HepG2 (cell line): ENCODE measurements at regions not wholly inside any gene's neighbourhood (a gene's known extent, or its start where the extent isn't known, plus 50 kb on each side); places are given as distances from the start of the nearest gene placed in this dataset.

ENCODE experiments used
- ATAC-seq: fragments of 200-7000 bp; cut with Tn5 transposase; 3 replicates; pipeline ENCODE4 v1.9.1; 2020; ENCODE audit warnings: mild to moderate bottlenecking, moderate library complexity
- BruUV-seq: library from RNA; stranded (reverse); fragments of 400-500 nt; replicated peaks from 2 replicates; lab custom pipeline; 2021; lab: Mats Ljungman, UMichigan
- CTCF ChIA-PET: fragments of 300-600 bp; formaldehyde crosslinking; extraction: SDS; loops from one replicate; lab custom pipeline; 2021; ENCODE audit warnings: low total read pairs, inconsistent platforms, low intra/inter-chr PET ratio; lab: Yijun Ruan, JAX
- POLR2A ChIA-PET: fragments of 350-600 bp; sonication (Branson Sonifier 250); formaldehyde crosslinking; loops from one replicate; lab custom pipeline; 2020; ENCODE audit warnings: antibody characterized with exemption, inconsistent platforms; lab: Yijun Ruan, JAX
- DNase-seq: peaks from one replicate; pipeline ENCODE4 v3.0.0-alpha.2; 2015; ENCODE audit warnings: low spot score
- FAIRE-seq: peaks from 3 replicates; lab custom pipeline; 2011; peaks lifted over from hg19 to GRCh38; lab: Jason Lieb, UNC
- H2AFZ ChIP-seq: one replicate; pipeline ENCODE4 v1.6.1; 2011; ENCODE audit warnings: low read length, inconsistent platforms
- H3K27ac ChIP-seq: fragments of 300-600 bp; 3 replicates; pipeline ENCODE4 v1.8.0; 2011; ENCODE audit warnings: mixed run types, mild to moderate bottlenecking, mixed read lengths, low read length, inconsistent platforms; ENCODE audit not compliant: insufficient read depth; ENCODE audit errors: extremely low read length
- H3K27me3 ChIP-seq, 2 experiments: fragments of 200-600 bp in 1 of 2; 2 replicates in 1 of 2; 3 replicates in 1 of 2; pipeline versions ENCODE4 v1.6.0 to v1.8.0; 2011; ENCODE audit warnings: low read length in 2 of 2, mild to moderate bottlenecking in 2 of 2, moderate library complexity in 2 of 2, inconsistent platforms in 1 of 2; ENCODE audit not compliant: insufficient read depth in 2 of 2, control insufficient read depth in 1 of 2
- H3K36me3 ChIP-seq, 2 experiments: fragments of 200-600 bp in 1 of 2; replicated peaks in 1 of 2; 2 replicates in 1 of 2; 3 replicates in 1 of 2; pipeline versions ENCODE4 v1.5.1 to v1.8.0; 2011; ENCODE audit warnings: low read length in 2 of 2, inconsistent platforms in 1 of 2; ENCODE audit not compliant: insufficient read depth in 2 of 2, control insufficient read depth in 1 of 2
- H3K4me1 ChIP-seq: 2 replicates; pipeline ENCODE4 v1.5.1; 2012; ENCODE audit warnings: low read length, inconsistent platforms; ENCODE audit not compliant: insufficient read depth
- H3K4me2 ChIP-seq: 2 replicates; pipeline ENCODE4 v1.6.0; 2011; ENCODE audit warnings: low read depth, low read length, inconsistent platforms
- H3K4me3 ChIP-seq, 3 experiments: fragments of 200-600 bp in 1 of 3; sonication (generic), shearing (Covaris generic) in 1 of 3; replicated peaks in 1 of 3; 2 replicates each; pipeline ENCODE4 v1.5.1; 2011 to 2016; ENCODE audit warnings: low read length in 3 of 3, inconsistent platforms in 2 of 3, low read depth in 2 of 3, mild to moderate bottlenecking in 2 of 3, control low read depth in 1 of 3, mixed read lengths in 1 of 3; ENCODE audit not compliant: insufficient read depth in 1 of 3
- H3K79me2 ChIP-seq: one replicate; pipeline ENCODE4 v1.6.1; 2011; ENCODE audit warnings: low read length, inconsistent platforms; ENCODE audit not compliant: insufficient read depth
- H3K9ac ChIP-seq: 2 replicates; pipeline ENCODE4 v1.6.0; 2011; ENCODE audit warnings: mild to moderate bottlenecking, low read depth, low read length, inconsistent platforms; ENCODE audit not compliant: insufficient read depth
- H3K9me3 ChIP-seq: 2 replicates; pipeline ENCODE4 v1.5.1; 2012; ENCODE audit warnings: mild to moderate bottlenecking, low read length
- H4K20me1 ChIP-seq: 2 replicates; pipeline ENCODE4 v1.6.0; 2011; ENCODE audit warnings: inconsistent platforms, mild to moderate bottlenecking, low read length, moderate library complexity; ENCODE audit not compliant: insufficient read depth
- CEBPB ChIP-seq: IDR thresholded peaks from 2 replicates; pipeline ENCODE4 v1.6.1; 2011; ENCODE audit warnings: low read depth, low read length, improper control_type of control experiment, borderline replicate concordance
- MZF1 ChIP-seq: sonication (generic); formaldehyde crosslinking; IDR thresholded peaks from 2 replicates; pipeline ENCODE4 v1.8.1; 2023; ENCODE audit warnings: mild to moderate bottlenecking, missing genetic modification reagents, borderline replicate concordance
- RBAK ChIP-seq: sonication (generic); formaldehyde crosslinking; IDR thresholded peaks from 2 replicates; pipeline ENCODE4 v1.5.1; 2020; ENCODE audit warnings: mild to moderate bottlenecking, missing genetic modification reagents
- WGBS: methylation state at CpG from one replicate; pipeline ENCODE4 v1.1.6; 2017; ENCODE audit warnings: low lambda C conversion rate; 5-methylcytosine and 5-hydroxymethylcytosine counted together
- in situ Hi-C: cut with HindIII; loops from 2 replicates; pipeline ENCODE4 v1.10.0; 2017; ENCODE audit warnings: low pct_unique_long_range_greater_than_20kb; ENCODE audit not compliant: extremely low pct_ligation_motif_present
- intact Hi-C: fragments of 100-400 bp; cut with micrococcal nuclease; formaldehyde crosslinking; loops from one replicate; pipeline ENCODE4 v1.10.0; 2022; ENCODE audit not compliant: unreplicated experiment
- TF ChIP-seq, protein P1 (sequence below): sonication (generic); formaldehyde crosslinking; IDR thresholded peaks from 2 replicates; pipeline ENCODE4 v1.5.1; 2020; ENCODE audit warnings: mild to moderate bottlenecking, moderate library complexity, missing genetic modification reagents

GRCh38 chrX:131397891-131398290 lies 108.8 kb upstream of the IGSF1 start:
- DNase-seq (no peak), FAIRE-seq (no peak), ATAC-seq (no peak)
- no peak for TF ChIP-seq RBAK (CRISPR knock-in tag)
- no peak overlapping the region for H3K4me3 ChIP-seq
- H3K9ac ChIP-seq, result no peak overlapping the region
- in situ Hi-C loops (no loop called here), intact Hi-C loops (no loop called here)
- peaks cover 12% of the 10 kb centered on the region; the same call in 1 of the 2 replicates for H3K4me1 ChIP-seq
- no peak overlapping the region for H2AFZ ChIP-seq
- H3K9me3 ChIP-seq, result no peaks in the 10 kb centered on the region
- ChIA-PET CTCF (no interaction called here), POLR2A (no interaction called here)
- H3K36me3 ChIP-seq, result no peaks in the 10 kb centered on the region
- 79% methylated on average over 5 of the region's 5 CpGs for WGBS
- no TSS peak for BruUV-seq
- no peak overlapping the region for H3K27ac ChIP-seq
- H4K20me1 ChIP-seq, result no peaks in the 10 kb centered on the region
- H3K79me2 ChIP-seq, result no peaks in the 10 kb centered on the region
- H3K27me3 ChIP-seq, result no peaks in the 10 kb centered on the region
- H3K4me2 ChIP-seq, result no peak overlapping the region

- H3K4me3 ChIP-seq, result no peak overlapping the region
- ATAC-seq, result no peak
- no peaks in the 10 kb centered on the region for H3K79me2 ChIP-seq
- POLR2A ChIA-PET, result no interaction called here
- no peaks in the 10 kb centered on the region for H3K36me3 ChIP-seq
- no peaks in the 10 kb centered on the region for H4K20me1 ChIP-seq
- H3K27me3 ChIP-seq, result no peaks in the 10 kb centered on the region
- TF ChIP-seq MZF1 (CRISPR knock-in tag), result no peak
- TF ChIP-seq, protein P1, sequence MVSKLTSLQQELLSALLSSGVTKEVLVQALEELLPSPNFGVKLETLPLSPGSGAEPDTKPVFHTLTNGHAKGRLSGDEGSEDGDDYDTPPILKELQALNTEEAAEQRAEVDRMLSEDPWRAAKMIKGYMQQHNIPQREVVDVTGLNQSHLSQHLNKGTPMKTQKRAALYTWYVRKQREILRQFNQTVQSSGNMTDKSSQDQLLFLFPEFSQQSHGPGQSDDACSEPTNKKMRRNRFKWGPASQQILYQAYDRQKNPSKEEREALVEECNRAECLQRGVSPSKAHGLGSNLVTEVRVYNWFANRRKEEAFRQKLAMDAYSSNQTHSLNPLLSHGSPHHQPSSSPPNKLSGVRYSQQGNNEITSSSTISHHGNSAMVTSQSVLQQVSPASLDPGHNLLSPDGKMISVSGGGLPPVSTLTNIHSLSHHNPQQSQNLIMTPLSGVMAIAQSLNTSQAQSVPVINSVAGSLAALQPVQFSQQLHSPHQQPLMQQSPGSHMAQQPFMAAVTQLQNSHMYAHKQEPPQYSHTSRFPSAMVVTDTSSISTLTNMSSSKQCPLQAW (CRISPR knock-in tag), result no peak
- peak; percentile 31; the same call in 1 of the 2 replicates for TF ChIP-seq CEBPB
- TF ChIP-seq, all 625 proteins: peak for 1
- DNase-seq (no peak), FAIRE-seq (no peak)
- 21% methylated on average over 5 of the region's 7 CpGs for WGBS
- no peak overlapping the region for H3K27ac ChIP-seq
- in situ Hi-C loops (no loop called here), intact Hi-C loops (no loop called here)
- no peak overlapping the region for H3K4me2 ChIP-seq
- no peak overlapping the region for H3K9ac ChIP-seq
- peaks cover 12% of the 10 kb centered on the region; the same call in 1 of the 2 replicates for H3K4me1 ChIP-seq
- H3K9me3 ChIP-seq, result no peaks in the 10 kb centered on the region
- CTCF ChIA-PET, result no interaction called here
- no peak overlapping the region for H2AFZ ChIP-seq
- no TSS peak for BruUV-seq
Observed at GRCh38 chrX:131399678-131400428, 110.7 kb upstream of the IGSF1 start.
